OCI-LY3 (cell line): ENCODE measurements at regions not wholly inside any gene's neighbourhood (a gene's known extent, or its start where the extent isn't known, plus 50 kb on each side); places are given as distances from the start of the nearest gene placed in this dataset.

Experiments used
- EZH2phosphoT487 ChIP-seq: fragments of 200-600 bp; shearing (Covaris generic); IDR thresholded peaks from 2 replicates; pipeline ENCODE4 v1.6.1; 2018; ENCODE audit warnings: antibody characterized with exemption, mixed run types, low read depth
- TF ChIP-seq, protein P1 (sequence below): fragments of 200-600, 300-600 bp; sonication (generic); IDR thresholded peaks from 2 replicates; pipeline ENCODE4 v1.5.1; 2014; ENCODE audit warnings: antibody characterized with exemption, low read length, low read depth

DNA sequence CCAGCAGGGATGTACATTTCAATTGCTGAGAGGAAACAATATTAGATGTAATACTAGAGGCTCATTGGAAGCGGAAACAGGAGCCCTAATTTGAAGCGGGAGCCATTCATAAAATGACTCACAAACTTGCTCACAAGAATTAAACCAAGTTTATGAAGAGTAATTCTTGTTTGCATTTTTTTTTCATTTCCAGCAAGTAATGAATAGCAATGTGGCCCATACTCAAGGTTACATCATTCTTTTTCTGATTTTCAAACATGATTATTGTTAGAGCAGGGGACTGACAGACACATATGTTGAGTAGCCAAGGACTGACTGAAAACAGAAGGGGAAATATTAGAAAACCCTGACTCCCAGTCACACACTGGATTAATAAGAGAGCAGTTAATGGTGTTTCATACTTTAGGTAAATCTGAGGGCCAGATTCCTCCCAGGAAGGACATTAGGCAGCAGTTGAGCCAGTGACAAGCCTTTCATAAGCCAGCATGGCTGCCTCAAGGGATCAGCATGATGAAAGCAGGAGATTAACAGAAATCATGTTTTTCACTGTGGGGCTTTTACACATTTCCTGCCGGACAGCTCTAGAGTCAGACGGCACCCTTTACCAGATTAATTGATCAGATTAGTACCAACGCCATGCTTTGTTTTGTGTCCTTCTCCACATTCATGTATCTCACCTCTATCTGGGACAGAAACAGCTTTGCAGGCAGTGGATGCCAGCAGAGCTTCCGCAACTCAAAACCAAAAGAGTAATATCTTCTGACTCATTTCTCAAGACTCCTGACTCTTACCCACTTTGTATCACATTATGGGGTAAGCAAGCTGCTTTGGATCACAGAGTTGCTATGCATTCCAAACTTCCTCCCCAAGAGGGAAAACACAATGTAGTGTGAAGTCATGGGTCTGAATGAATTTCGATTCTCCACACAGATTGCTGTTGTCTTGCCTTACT, 831.6 kb downstream of the KCNA4 start:
- TF ChIP-seq, protein P1, sequence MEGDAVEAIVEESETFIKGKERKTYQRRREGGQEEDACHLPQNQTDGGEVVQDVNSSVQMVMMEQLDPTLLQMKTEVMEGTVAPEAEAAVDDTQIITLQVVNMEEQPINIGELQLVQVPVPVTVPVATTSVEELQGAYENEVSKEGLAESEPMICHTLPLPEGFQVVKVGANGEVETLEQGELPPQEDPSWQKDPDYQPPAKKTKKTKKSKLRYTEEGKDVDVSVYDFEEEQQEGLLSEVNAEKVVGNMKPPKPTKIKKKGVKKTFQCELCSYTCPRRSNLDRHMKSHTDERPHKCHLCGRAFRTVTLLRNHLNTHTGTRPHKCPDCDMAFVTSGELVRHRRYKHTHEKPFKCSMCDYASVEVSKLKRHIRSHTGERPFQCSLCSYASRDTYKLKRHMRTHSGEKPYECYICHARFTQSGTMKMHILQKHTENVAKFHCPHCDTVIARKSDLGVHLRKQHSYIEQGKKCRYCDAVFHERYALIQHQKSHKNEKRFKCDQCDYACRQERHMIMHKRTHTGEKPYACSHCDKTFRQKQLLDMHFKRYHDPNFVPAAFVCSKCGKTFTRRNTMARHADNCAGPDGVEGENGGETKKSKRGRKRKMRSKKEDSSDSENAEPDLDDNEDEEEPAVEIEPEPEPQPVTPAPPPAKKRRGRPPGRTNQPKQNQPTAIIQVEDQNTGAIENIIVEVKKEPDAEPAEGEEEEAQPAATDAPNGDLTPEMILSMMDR: no peak
- TF ChIP-seq EZH2phosphoT487: no peak
